ENCODE measurements at regions not wholly inside any gene's neighbourhood (a gene's known extent, or its start where the extent isn't known, plus 50 kb on each side); places are given as distances from the start of the nearest gene placed in this dataset.

DNA sequence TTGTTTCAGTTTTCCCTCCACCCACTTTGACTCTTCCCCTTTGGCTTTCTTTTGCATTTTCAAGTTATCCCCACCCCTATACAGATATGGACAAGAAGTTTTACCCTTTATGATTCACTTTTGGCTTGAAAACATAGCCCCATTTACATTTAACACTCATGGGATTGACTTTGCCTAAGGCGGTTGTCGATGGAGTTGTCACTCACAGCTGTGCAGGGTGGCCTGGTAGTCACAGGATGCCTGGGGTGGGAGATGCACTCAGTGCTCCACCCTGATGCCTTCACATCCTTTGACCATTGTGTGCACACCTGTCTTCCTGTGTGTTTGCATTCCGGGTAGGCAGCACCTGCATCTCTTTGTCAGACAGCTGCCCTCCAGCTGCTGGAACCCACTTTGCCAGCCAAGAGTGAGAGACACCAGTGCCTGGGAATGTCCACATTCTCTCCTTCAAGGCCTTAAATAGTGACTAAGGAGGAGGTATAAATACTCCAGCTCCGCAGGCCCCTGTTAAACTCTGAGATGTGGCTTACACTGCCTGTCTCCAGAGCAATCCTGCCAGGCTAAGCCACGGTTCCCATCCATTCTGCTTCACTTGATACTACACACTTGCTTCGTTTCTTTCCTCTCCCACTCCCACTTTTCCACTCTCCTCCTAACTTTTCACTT lies 191.5 kb upstream of the SLC24A5 start:
- TF ChIP-seq, protein P1, sequence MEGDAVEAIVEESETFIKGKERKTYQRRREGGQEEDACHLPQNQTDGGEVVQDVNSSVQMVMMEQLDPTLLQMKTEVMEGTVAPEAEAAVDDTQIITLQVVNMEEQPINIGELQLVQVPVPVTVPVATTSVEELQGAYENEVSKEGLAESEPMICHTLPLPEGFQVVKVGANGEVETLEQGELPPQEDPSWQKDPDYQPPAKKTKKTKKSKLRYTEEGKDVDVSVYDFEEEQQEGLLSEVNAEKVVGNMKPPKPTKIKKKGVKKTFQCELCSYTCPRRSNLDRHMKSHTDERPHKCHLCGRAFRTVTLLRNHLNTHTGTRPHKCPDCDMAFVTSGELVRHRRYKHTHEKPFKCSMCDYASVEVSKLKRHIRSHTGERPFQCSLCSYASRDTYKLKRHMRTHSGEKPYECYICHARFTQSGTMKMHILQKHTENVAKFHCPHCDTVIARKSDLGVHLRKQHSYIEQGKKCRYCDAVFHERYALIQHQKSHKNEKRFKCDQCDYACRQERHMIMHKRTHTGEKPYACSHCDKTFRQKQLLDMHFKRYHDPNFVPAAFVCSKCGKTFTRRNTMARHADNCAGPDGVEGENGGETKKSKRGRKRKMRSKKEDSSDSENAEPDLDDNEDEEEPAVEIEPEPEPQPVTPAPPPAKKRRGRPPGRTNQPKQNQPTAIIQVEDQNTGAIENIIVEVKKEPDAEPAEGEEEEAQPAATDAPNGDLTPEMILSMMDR (IDR thresholded peaks at IDR 0.05): no peak
- no peak for ATAC-seq (ENCODE audit: low FRiP score)
- DNase-seq (ENCODE audit: low spot score): no peak

DNA sequence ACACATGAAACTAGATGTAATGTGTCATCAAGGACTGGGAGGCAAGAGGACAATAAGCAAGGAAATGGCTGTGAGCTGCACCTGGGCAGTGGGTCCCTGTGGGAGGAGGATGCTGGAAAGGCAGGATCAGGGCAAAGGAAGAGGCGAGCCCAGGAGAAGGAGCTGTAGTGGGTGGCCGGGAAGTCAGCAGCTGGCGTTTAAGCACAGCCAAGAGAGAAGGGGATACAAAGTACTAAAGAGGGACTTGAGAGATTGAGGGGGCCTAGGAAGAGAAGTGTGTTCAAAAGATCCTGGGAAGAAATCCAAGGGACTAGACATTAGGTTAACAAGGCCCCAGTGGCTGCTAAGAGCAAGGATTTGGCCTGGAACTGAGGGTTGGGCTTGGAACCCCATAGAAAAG lies 188.5 kb upstream of the SLC24A5 start:
- TF ChIP-seq, protein P1 (IDR thresholded peaks at IDR 0.05): no peak
- ATAC-seq (ENCODE audit: low FRiP score): no peak

GRCh38 chr15:47932951-47933641 lies 187.7 kb upstream of the SLC24A5 start:
- TF ChIP-seq, protein P1 (IDR thresholded peaks at IDR 0.05): no peak
- no peak for ATAC-seq (ENCODE audit: low FRiP score)
- no peak for DNase-seq (ENCODE audit: low spot score)

More for the DNA sequence above, 188.5 kb upstream of the SLC24A5 start:
- no peak for DNase-seq (ENCODE audit: low spot score)

GRCh38 chr15:47933865-47934264 lies 186.9 kb upstream of the SLC24A5 start:
- no peak for ATAC-seq (ENCODE audit: low FRiP score)
- TF ChIP-seq, protein P1 (IDR thresholded peaks at IDR 0.05): no peak
- DNase-seq (ENCODE audit: low spot score): no peak

DNA sequence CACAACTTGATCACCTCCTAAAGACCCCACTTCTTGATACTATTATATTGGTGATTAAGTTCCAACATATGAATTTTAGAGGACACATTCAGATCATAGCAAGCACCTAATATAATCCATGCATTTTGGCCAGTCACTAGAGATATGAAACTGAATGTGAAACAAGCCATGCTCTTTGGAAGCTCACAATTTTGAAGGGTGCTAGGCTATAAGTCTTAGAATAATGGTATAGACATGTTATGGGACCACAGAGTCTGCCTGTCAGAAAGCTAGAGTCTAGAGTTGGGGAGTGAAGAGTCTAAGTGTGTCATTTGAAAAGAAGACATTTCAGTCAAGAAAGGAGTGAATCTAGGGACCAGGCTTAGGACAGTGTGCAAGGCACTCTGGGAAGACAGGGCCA lies 186.4 kb upstream of the SLC24A5 start:
- DNase-seq (ENCODE audit: low spot score) (no peak), ATAC-seq (ENCODE audit: low FRiP score) (no peak)
- TF ChIP-seq, protein P1 (IDR thresholded peaks at IDR 0.05): no peak

DNA sequence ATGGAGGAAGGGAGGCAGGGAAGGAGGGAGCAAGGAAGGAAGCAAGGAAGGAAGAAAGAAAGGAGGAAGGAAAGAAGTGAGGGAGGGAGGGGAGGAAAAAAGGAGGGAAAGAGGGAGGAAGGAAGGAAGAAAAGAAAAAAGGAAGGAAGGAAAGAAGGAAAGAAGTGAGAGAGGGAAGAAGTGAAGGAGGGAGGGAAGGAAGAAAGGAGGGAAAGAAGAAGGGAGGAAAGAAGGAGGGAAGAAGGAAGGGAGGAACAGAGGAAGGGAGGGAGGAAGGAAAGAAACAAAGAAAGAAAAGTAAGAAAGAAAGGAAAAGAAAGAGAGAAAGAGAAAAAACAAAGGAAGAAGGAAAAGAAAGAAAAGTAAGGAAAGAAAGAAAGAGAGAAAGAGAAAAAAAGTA lies 183.0 kb upstream of the SLC24A5 start:
- DNase-seq (ENCODE audit: low spot score): no peak
- no peak for ATAC-seq (ENCODE audit: low FRiP score)
- TF ChIP-seq, protein P1 (IDR thresholded peaks at IDR 0.05): no peak
